Vagina (tissue), 2 donors: ENCODE measurements at regions not wholly inside any gene's neighbourhood (a gene's known extent, or its start where the extent isn't known, plus 50 kb on each side); places are given as distances from the start of the nearest gene placed in this dataset.
"Not testable (repeated sequence)": the region's sequence is repeated elsewhere in the genome, so short reads cannot be mapped to it uniquely, and the experiment has no call there.

ENCODE experiments used
- DNase-seq, 2 donors: peaks; one replicate each; pipeline ENCODE4 v3.0.0-alpha.2; 2017; ENCODE audit errors: extremely low spot score in 2 of 2
- H3K27ac ChIP-seq: fragments of 200-600 bp; sonication (generic); one replicate; pipeline ENCODE4 v1.5.1; 2019
- H3K27me3 ChIP-seq: fragments of 200-600 bp; sonication (generic); one replicate; pipeline ENCODE4 v1.5.1; 2019
- H3K36me3 ChIP-seq, 2 donors: fragments of 200-600 bp; sonication (generic); one replicate each; pipeline ENCODE4 v1.5.1; 2017 to 2019
- H3K4me1 ChIP-seq: fragments of 200-600 bp; sonication (generic); one replicate; pipeline ENCODE4 v1.5.1; 2019
- H3K4me3 ChIP-seq, 2 donors: fragments of 200-600 bp; sonication (generic); 1 replicate in 1 of 2; 2 replicates in 1 of 2; pipeline ENCODE4 v1.5.1; 2016 to 2019
- H3K9me3 ChIP-seq: fragments of 200-600 bp; sonication (generic); one replicate; pipeline ENCODE4 v1.5.1; 2019
- CTCF ChIP-seq, 3 experiments: fragments of 450-650 bp in 2 of 3; fragments of 200-600 bp in 1 of 3; sonication (generic) in 1 of 3; IDR thresholded peaks; one replicate each; pipeline ENCODE4 v1.5.1; 2017 to 2019; ENCODE audit warnings: antibody characterized with exemption in 3 of 3, mild to moderate bottlenecking in 2 of 3, moderate library complexity in 2 of 3
- POLR2A ChIP-seq, 2 donors: fragments of 450-650 bp; IDR thresholded peaks; one replicate each; pipeline ENCODE4 v1.6.1; 2017; ENCODE audit warnings: antibody characterized with exemption in 2 of 2, mild to moderate bottlenecking in 2 of 2, moderate library complexity in 2 of 2
- POLR2AphosphoS5 ChIP-seq, 2 donors: sonication (generic); formaldehyde crosslinking; IDR thresholded peaks; one replicate each; pipeline ENCODE4 v1.9.0; 2017; ENCODE audit warnings: antibody characterized with exemption in 2 of 2, mild to moderate bottlenecking in 2 of 2, low read depth in 1 of 2; ENCODE audit not compliant: insufficient read depth in 1 of 2
- intact Hi-C: fragments of 100-400 bp; cut with DNase I; formaldehyde crosslinking; loops from one replicate; pipeline ENCODE4 v1.15.1; 2023

GRCh38 chr20:29318871-29319461, 1938.5 kb upstream of the DEFB115 start:
- no peaks in the 10 kb centered on the region for H3K27me3 ChIP-seq
- intact Hi-C loops, result no loop called here
- no peak overlapping the region for H3K4me3 ChIP-seq
- TF ChIP-seq POLR2AphosphoS5 (IDR thresholded peaks at IDR 0.05; ENCODE audit: insufficient read depth in 1 of 2, low read depth in 1 of 2), result no peak
- no peak for TF ChIP-seq POLR2A (IDR thresholded peaks at IDR 0.05)
- no peak for TF ChIP-seq CTCF (IDR thresholded peaks at IDR 0.05)
- no peaks in the 10 kb centered on the region for H3K9me3 ChIP-seq
- no peak overlapping the region for H3K27ac ChIP-seq
- no peaks in the 10 kb centered on the region for H3K36me3 ChIP-seq
- DNase-seq, result no peak
- H3K4me1 ChIP-seq, result no peaks in the 10 kb centered on the region

GRCh38 chr20:29319725-29320124, 1937.7 kb upstream of the DEFB115 start:
- no peak for DNase-seq
- no peaks in the 10 kb centered on the region for H3K9me3 ChIP-seq
- no peak overlapping the region for H3K27ac ChIP-seq
- no peaks in the 10 kb centered on the region for H3K36me3 ChIP-seq
- intact Hi-C loops, result no loop called here
- H3K4me1 ChIP-seq, result no peaks in the 10 kb centered on the region
- H3K27me3 ChIP-seq, result no peaks in the 10 kb centered on the region
- no peak for TF ChIP-seq POLR2A (IDR thresholded peaks at IDR 0.05)
- TF ChIP-seq CTCF (IDR thresholded peaks at IDR 0.05), result no peak
- TF ChIP-seq POLR2AphosphoS5 (IDR thresholded peaks at IDR 0.05; ENCODE audit: insufficient read depth in 1 of 2, low read depth in 1 of 2), result no peak
- H3K4me3 ChIP-seq, result no peak overlapping the region

GRCh38 chr20:29320216-29320949, 1937.1 kb upstream of the DEFB115 start:
- H3K36me3 ChIP-seq, H3K4me1 ChIP-seq, H3K4me3 ChIP-seq, DNase-seq, H3K9me3 ChIP-seq, intact Hi-C loops, H3K27ac ChIP-seq, H3K27me3 ChIP-seq: not testable (repeated sequence)

GRCh38 chr20:29323631-29324515, 1933.6 kb upstream of the DEFB115 start:
- intact Hi-C loops, H3K9me3 ChIP-seq, DNase-seq, H3K27me3 ChIP-seq, H3K27ac ChIP-seq, H3K36me3 ChIP-seq, H3K4me3 ChIP-seq, H3K4me1 ChIP-seq: not testable (repeated sequence)

- H3K4me3 ChIP-seq, H3K27me3 ChIP-seq, DNase-seq, H3K27ac ChIP-seq, H3K9me3 ChIP-seq, intact Hi-C loops, H3K4me1 ChIP-seq, H3K36me3 ChIP-seq: not testable (repeated sequence)
These were observed 1932.8 kb upstream of the DEFB115 start for GRCh38 chr20:29324516-29325303.

- Histone ChIP-seq H3K4me3 (no peak overlapping the region), H3K27ac (no peak overlapping the region), H3K27me3 (no peaks in the 10 kb centered on the region), H3K9me3 (no peaks in the 10 kb centered on the region), H3K36me3 (no peaks in the 10 kb centered on the region), H3K4me1 (no peaks in the 10 kb centered on the region)
- TF ChIP-seq POLR2A (IDR thresholded peaks at IDR 0.05) (no peak), CTCF (IDR thresholded peaks at IDR 0.05) (no peak), POLR2AphosphoS5 (IDR thresholded peaks at IDR 0.05; ENCODE audit: insufficient read depth in 1 of 2, low read depth in 1 of 2) (no peak)
- no peak for DNase-seq
- intact Hi-C loops, result no loop called here
These were observed 1932.2 kb upstream of the DEFB115 start for GRCh38 chr20:29325304-29325640.

- H3K4me1 ChIP-seq, H3K36me3 ChIP-seq, DNase-seq, H3K9me3 ChIP-seq, H3K27ac ChIP-seq, intact Hi-C loops, H3K4me3 ChIP-seq, H3K27me3 ChIP-seq: not testable (repeated sequence)
These were observed 1931.7 kb upstream of the DEFB115 start for GRCh38 chr20:29325781-29326180.
